Neural cell (in vitro differentiated cells): ENCODE measurements at regions not wholly inside any gene's neighbourhood (a gene's known extent, or its start where the extent isn't known, plus 50 kb on each side); places are given as distances from the start of the nearest gene placed in this dataset.

Experiments used
- H2AFZ ChIP-seq: fragments of 200-600, 300-800 bp; sonication (generic), shearing (Covaris generic); 2 replicates; pipeline ENCODE4 v1.6.0; 2014; ENCODE audit warnings: low read depth, mild to moderate bottlenecking, antibody characterized with exemption, low read length, moderate library complexity
- H3F3A ChIP-seq: fragments of 200-600 bp; shearing (Covaris generic); 2 replicates; pipeline ENCODE4 v1.6.1; 2016; ENCODE audit warnings: mild to moderate bottlenecking, moderate library complexity, mixed read lengths, antibody characterized with exemption, low read length; ENCODE audit not compliant: insufficient read depth, poor library complexity, severe bottlenecking
- H3K27ac ChIP-seq: fragments of 200-600, 300-800 bp; sonication (generic), shearing (Covaris generic); 2 replicates; pipeline ENCODE4 v1.5.1; 2014; ENCODE audit warnings: mild to moderate bottlenecking, low read length, moderate library complexity
- H3K27me3 ChIP-seq: fragments of 300-800, 200-600 bp; sonication (generic), shearing (Covaris generic); 2 replicates; pipeline ENCODE4 v1.6.0; 2014; ENCODE audit warnings: mild to moderate bottlenecking, low read depth, low read length, moderate library complexity; ENCODE audit not compliant: insufficient read depth
- H3K36me3 ChIP-seq: fragments of 300-800, 200-600 bp; sonication (generic), shearing (Covaris generic); 2 replicates; pipeline ENCODE4 v1.5.1; 2014; ENCODE audit warnings: mild to moderate bottlenecking, antibody characterized with exemption, low read length, moderate library complexity; ENCODE audit not compliant: insufficient read depth
- H3K4me2 ChIP-seq: fragments of 300-800, 200-600 bp; sonication (generic), shearing (Covaris generic); 2 replicates; pipeline ENCODE4 v1.6.0; 2014; ENCODE audit warnings: mild to moderate bottlenecking, low read length
- H3K4me3 ChIP-seq: fragments of 300-800, 200-600 bp; sonication (generic), shearing (Covaris generic); 2 replicates; pipeline ENCODE4 v1.5.1; 2014; ENCODE audit warnings: mild to moderate bottlenecking, low read length, moderate library complexity
- H3K79me2 ChIP-seq: fragments of 200-600 bp; shearing (Covaris generic); replicated peaks from 2 replicates; pipeline ENCODE4 v1.6.0; 2014; ENCODE audit warnings: mild to moderate bottlenecking, low read length, moderate library complexity; ENCODE audit not compliant: insufficient read depth
- H3K9ac ChIP-seq: fragments of 300-800, 200-600 bp; sonication (generic), shearing (Covaris generic); 2 replicates; pipeline ENCODE4 v1.6.1; 2016; ENCODE audit warnings: mild to moderate bottlenecking, low read length, mixed read lengths
- H3K9me2 ChIP-seq: fragments of 200-600 bp; shearing (Covaris generic); 2 replicates; pipeline ENCODE4 v1.6.1; 2016; ENCODE audit warnings: mild to moderate bottlenecking, low read length, mixed read lengths; ENCODE audit not compliant: insufficient read depth
- H3K9me3 ChIP-seq: fragments of 200-600, 300-800 bp; sonication (generic), shearing (Covaris generic); 2 replicates; pipeline ENCODE4 v1.6.1; 2016; ENCODE audit warnings: mild to moderate bottlenecking, mixed run types, low read length, moderate library complexity, mixed read lengths
- H4K20me1 ChIP-seq: fragments of 200-600 bp; shearing (Covaris generic); 2 replicates; pipeline ENCODE4 v1.6.1; 2016; ENCODE audit warnings: mild to moderate bottlenecking, mixed run types; ENCODE audit not compliant: insufficient read depth
- EP300 ChIP-seq: fragments of 450-650 bp; conservative IDR thresholded peaks from 2 replicates; pipeline ENCODE4 v1.6.1; 2014; ENCODE audit warnings: antibody characterized with exemption, mild to moderate bottlenecking, moderate library complexity; ENCODE audit not compliant: poor library complexity, severe bottlenecking
- EZH2 ChIP-seq: fragments of 200-600, 300-800 bp; shearing (Covaris generic), sonication (generic); IDR thresholded peaks from 2 replicates; pipeline ENCODE4 v1.6.1; 2014; ENCODE audit warnings: antibody characterized with exemption, low read length, borderline replicate concordance, mild to moderate bottlenecking; ENCODE audit not compliant: insufficient read depth, poor library complexity, severe bottlenecking
- MXI1 ChIP-seq: fragments of 450-650 bp; conservative IDR thresholded peaks from 2 replicates; pipeline ENCODE4 v1.6.1; 2014; ENCODE audit warnings: antibody characterized with exemption, mild to moderate bottlenecking; ENCODE audit not compliant: poor library complexity, severe bottlenecking
- POLR2AphosphoS5 ChIP-seq: IDR thresholded peaks from 2 replicates; pipeline ENCODE4 v1.6.1; 2012
- RAD21 ChIP-seq: fragments of 450-650 bp; conservative IDR thresholded peaks from 2 replicates; pipeline ENCODE4 v1.6.1; 2014; ENCODE audit warnings: antibody characterized with exemption, mild to moderate bottlenecking, moderate library complexity
- SMC3 ChIP-seq: fragments of 450-650 bp; conservative IDR thresholded peaks from 2 replicates; pipeline ENCODE4 v1.6.1; 2014; ENCODE audit warnings: antibody characterized with exemption, mild to moderate bottlenecking, moderate library complexity; ENCODE audit not compliant: poor library complexity
- TAF1 ChIP-seq: IDR thresholded peaks from 2 replicates; pipeline ENCODE4 v1.6.1; 2012; ENCODE audit warnings: low read depth
- TF ChIP-seq, protein P1 (sequence below): fragments of 450-650 bp; IDR thresholded peaks from 2 replicates; pipeline ENCODE4 v1.5.1; 2014; ENCODE audit warnings: antibody characterized with exemption, mild to moderate bottlenecking, moderate library complexity; ENCODE audit not compliant: poor library complexity, severe bottlenecking
- TF ChIP-seq, protein P2 (sequence below): IDR thresholded peaks from 2 replicates; pipeline ENCODE4 v1.6.1; 2012; ENCODE audit warnings: borderline replicate concordance

DNA sequence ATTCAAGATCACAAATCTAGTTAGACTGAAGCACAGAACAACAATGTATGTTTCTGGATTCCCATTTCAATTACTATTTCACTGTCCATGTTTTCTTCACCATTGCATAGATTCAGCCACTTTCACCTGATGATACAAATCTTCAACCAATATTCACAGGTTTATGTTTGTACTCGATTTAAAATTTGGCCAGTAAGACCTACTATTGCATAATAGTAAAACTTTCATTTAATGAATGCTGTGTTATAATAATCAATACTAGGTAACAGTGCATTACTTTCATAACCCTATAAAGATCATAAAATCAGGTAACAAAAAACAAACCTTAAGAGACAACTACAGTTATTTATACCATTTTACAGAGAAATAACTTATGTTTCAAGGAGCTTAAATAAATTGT is 2209.1 kb downstream of the ARAP2 start:
- TF ChIP-seq EP300 (no peak), TAF1 (no peak), MXI1 (no peak), EZH2 (no peak), RAD21 (no peak), SMC3 (no peak), POLR2AphosphoS5 (no peak)
- TF ChIP-seq, protein P1, sequence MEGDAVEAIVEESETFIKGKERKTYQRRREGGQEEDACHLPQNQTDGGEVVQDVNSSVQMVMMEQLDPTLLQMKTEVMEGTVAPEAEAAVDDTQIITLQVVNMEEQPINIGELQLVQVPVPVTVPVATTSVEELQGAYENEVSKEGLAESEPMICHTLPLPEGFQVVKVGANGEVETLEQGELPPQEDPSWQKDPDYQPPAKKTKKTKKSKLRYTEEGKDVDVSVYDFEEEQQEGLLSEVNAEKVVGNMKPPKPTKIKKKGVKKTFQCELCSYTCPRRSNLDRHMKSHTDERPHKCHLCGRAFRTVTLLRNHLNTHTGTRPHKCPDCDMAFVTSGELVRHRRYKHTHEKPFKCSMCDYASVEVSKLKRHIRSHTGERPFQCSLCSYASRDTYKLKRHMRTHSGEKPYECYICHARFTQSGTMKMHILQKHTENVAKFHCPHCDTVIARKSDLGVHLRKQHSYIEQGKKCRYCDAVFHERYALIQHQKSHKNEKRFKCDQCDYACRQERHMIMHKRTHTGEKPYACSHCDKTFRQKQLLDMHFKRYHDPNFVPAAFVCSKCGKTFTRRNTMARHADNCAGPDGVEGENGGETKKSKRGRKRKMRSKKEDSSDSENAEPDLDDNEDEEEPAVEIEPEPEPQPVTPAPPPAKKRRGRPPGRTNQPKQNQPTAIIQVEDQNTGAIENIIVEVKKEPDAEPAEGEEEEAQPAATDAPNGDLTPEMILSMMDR: no peak
- TF ChIP-seq, protein P2, sequence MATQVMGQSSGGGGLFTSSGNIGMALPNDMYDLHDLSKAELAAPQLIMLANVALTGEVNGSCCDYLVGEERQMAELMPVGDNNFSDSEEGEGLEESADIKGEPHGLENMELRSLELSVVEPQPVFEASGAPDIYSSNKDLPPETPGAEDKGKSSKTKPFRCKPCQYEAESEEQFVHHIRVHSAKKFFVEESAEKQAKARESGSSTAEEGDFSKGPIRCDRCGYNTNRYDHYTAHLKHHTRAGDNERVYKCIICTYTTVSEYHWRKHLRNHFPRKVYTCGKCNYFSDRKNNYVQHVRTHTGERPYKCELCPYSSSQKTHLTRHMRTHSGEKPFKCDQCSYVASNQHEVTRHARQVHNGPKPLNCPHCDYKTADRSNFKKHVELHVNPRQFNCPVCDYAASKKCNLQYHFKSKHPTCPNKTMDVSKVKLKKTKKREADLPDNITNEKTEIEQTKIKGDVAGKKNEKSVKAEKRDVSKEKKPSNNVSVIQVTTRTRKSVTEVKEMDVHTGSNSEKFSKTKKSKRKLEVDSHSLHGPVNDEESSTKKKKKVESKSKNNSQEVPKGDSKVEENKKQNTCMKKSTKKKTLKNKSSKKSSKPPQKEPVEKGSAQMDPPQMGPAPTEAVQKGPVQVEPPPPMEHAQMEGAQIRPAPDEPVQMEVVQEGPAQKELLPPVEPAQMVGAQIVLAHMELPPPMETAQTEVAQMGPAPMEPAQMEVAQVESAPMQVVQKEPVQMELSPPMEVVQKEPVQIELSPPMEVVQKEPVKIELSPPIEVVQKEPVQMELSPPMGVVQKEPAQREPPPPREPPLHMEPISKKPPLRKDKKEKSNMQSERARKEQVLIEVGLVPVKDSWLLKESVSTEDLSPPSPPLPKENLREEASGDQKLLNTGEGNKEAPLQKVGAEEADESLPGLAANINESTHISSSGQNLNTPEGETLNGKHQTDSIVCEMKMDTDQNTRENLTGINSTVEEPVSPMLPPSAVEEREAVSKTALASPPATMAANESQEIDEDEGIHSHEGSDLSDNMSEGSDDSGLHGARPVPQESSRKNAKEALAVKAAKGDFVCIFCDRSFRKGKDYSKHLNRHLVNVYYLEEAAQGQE: no peak
- no peak overlapping the region for H3K4me3 ChIP-seq
- no peaks in the 10 kb centered on the region for H3K27me3 ChIP-seq
- no peaks in the 10 kb centered on the region for H3F3A ChIP-seq
- no peak overlapping the region for H3K27ac ChIP-seq
- no peaks in the 10 kb centered on the region for H3K36me3 ChIP-seq
- H4K20me1 ChIP-seq: no peaks in the 10 kb centered on the region
- H3K4me2 ChIP-seq: no peak overlapping the region
- no peaks in the 10 kb centered on the region for H3K79me2 ChIP-seq
- no peaks in the 10 kb centered on the region for H3K9me2 ChIP-seq
- H2AFZ ChIP-seq: no peak overlapping the region
- H3K9ac ChIP-seq: no peak overlapping the region
- no peaks in the 10 kb centered on the region for H3K9me3 ChIP-seq

DNA sequence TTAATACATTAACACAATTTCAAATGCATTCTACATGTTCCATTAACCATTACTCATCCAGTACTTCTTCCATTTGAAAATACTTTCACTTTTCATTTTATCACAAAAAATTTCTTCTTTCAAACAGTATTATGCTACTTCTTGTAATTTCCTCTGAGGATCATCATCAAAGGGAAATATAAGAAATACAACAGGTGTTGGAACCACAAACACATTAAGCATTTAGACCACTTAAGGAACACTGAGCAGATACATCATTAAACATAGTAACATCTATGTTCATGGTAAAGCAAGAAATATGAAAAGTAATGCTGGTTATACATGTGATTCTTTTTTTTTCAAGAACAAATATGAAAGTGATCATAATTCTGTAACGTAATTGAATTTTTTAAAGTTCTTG is 2207.0 kb downstream of the ARAP2 start:
- no peaks in the 10 kb centered on the region for H3F3A ChIP-seq
- no peak overlapping the region for H2AFZ ChIP-seq
- H3K9me2 ChIP-seq: no peaks in the 10 kb centered on the region
- no peaks in the 10 kb centered on the region for H4K20me1 ChIP-seq
- H3K36me3 ChIP-seq: no peaks in the 10 kb centered on the region
- no peaks in the 10 kb centered on the region for H3K9me3 ChIP-seq
- no peaks in the 10 kb centered on the region for H3K79me2 ChIP-seq
- no peak overlapping the region for H3K27ac ChIP-seq
- no peak overlapping the region for H3K4me3 ChIP-seq
- no peak overlapping the region for H3K4me2 ChIP-seq
- H3K9ac ChIP-seq: no peak overlapping the region
- no peaks in the 10 kb centered on the region for H3K27me3 ChIP-seq
- TF ChIP-seq, protein P2: no peak
- no peak for TF ChIP-seq EZH2
- no peak for TF ChIP-seq TAF1
- TF ChIP-seq RAD21: no peak
- TF ChIP-seq SMC3: no peak
- TF ChIP-seq MXI1: no peak
- no peak for TF ChIP-seq POLR2AphosphoS5
- TF ChIP-seq, protein P1: no peak
- no peak for TF ChIP-seq EP300
